ENCODE measurements at regions not wholly inside any gene's neighbourhood (a gene's known extent, or its start where the extent isn't known, plus 50 kb on each side); places are given as distances from the start of the nearest gene placed in this dataset.
"Not testable (repeated sequence)": the region's sequence is repeated elsewhere in the genome, so short reads cannot be mapped to it uniquely, and the experiment has no call there.

- Histone ChIP-seq H3K4me3 (ENCODE audit: low read depth in 1 of 2, low read length in 2 of 2) (no peak overlapping the region), H3K27me3 (ENCODE audit: control insufficient read depth in 1 of 2, insufficient read depth in 2 of 2, low read length in 2 of 2) (no peaks in the 10 kb centered on the region), H3K9me3 (ENCODE audit: low read length) (no peaks in the 10 kb centered on the region), H3K36me3 (ENCODE audit: insufficient read depth, low read length) (no peaks in the 10 kb centered on the region), H3K9ac (ENCODE audit: low read length) (no peak overlapping the region), H3K27ac (ENCODE audit: low read depth, low read length) (no peak overlapping the region), H3K4me1 (ENCODE audit: insufficient read depth, low read length) (peaks cover 12% of the 10 kb centered on the region)
These were observed 84.7 kb upstream of the RAPGEF2 start for GRCh38 chr4:159018062-159018629.

GRCh38 chr4:159019356-159019755 is 83.5 kb upstream of the RAPGEF2 start:
- Histone ChIP-seq H3K27me3 (ENCODE audit: control insufficient read depth in 1 of 2, insufficient read depth in 2 of 2, low read length in 2 of 2) (no peaks in the 10 kb centered on the region), H3K27ac (ENCODE audit: low read depth, low read length) (no peak overlapping the region), H3K4me3 (ENCODE audit: low read depth in 1 of 2, low read length in 2 of 2) (no peak overlapping the region), H3K36me3 (ENCODE audit: insufficient read depth, low read length) (no peaks in the 10 kb centered on the region), H3K4me1 (ENCODE audit: insufficient read depth, low read length) (peaks cover 24% of the 10 kb centered on the region), H3K9ac (ENCODE audit: low read length) (no peak overlapping the region), H3K9me3 (ENCODE audit: low read length) (no peaks in the 10 kb centered on the region)

- Histone ChIP-seq H3K27me3 (ENCODE audit: control insufficient read depth in 1 of 2, insufficient read depth in 2 of 2, low read length in 2 of 2) (no peaks in the 10 kb centered on the region), H3K36me3 (ENCODE audit: insufficient read depth, low read length) (no peaks in the 10 kb centered on the region), H3K27ac (ENCODE audit: low read depth, low read length) (peak overlapping the region; percentile 40), H3K9ac (ENCODE audit: low read length) (no peak overlapping the region), H3K4me1 (ENCODE audit: insufficient read depth, low read length) (peaks cover 29% of the 10 kb centered on the region), H3K9me3 (ENCODE audit: low read length) (no peaks in the 10 kb centered on the region), H3K4me3 (ENCODE audit: low read depth in 1 of 2, low read length in 2 of 2) (no peak overlapping the region)
These were observed 81.1 kb upstream of the RAPGEF2 start for GRCh38 chr4:159021597-159022385.

- H3K27me3 ChIP-seq (ENCODE audit: control insufficient read depth in 1 of 2, insufficient read depth in 2 of 2, low read length in 2 of 2): no peaks in the 10 kb centered on the region
- peaks cover 29% of the 10 kb centered on the region for H3K4me1 ChIP-seq (ENCODE audit: insufficient read depth, low read length)
- H3K36me3 ChIP-seq (ENCODE audit: insufficient read depth, low read length): no peaks in the 10 kb centered on the region
- H3K27ac ChIP-seq (ENCODE audit: low read depth, low read length): peak overlapping the region; percentile 12
- H3K9ac ChIP-seq (ENCODE audit: low read length): no peak overlapping the region
- no peak overlapping the region for H3K4me3 ChIP-seq (ENCODE audit: low read depth in 1 of 2, low read length in 2 of 2)
- H3K9me3 ChIP-seq (ENCODE audit: low read length): no peaks in the 10 kb centered on the region
These were observed 79.1 kb upstream of the RAPGEF2 start for GRCh38 chr4:159023741-159024140.

GRCh38 chr4:159024266-159024665 is 78.6 kb upstream of the RAPGEF2 start:
- Histone ChIP-seq H3K36me3 (ENCODE audit: insufficient read depth, low read length) (no peaks in the 10 kb centered on the region), H3K9ac (ENCODE audit: low read length) (no peak overlapping the region), H3K4me1 (ENCODE audit: insufficient read depth, low read length) (peaks cover 29% of the 10 kb centered on the region), H3K27me3 (ENCODE audit: control insufficient read depth in 1 of 2, insufficient read depth in 2 of 2, low read length in 2 of 2) (no peaks in the 10 kb centered on the region), H3K9me3 (ENCODE audit: low read length) (no peaks in the 10 kb centered on the region), H3K27ac (ENCODE audit: low read depth, low read length) (no peak overlapping the region), H3K4me3 (ENCODE audit: low read depth in 1 of 2, low read length in 2 of 2) (no peak overlapping the region)

- H3K9me3 ChIP-seq (ENCODE audit: low read length): no peaks in the 10 kb centered on the region
- peak overlapping the region; percentile 14 for H3K27ac ChIP-seq (ENCODE audit: low read depth, low read length)
- no peaks in the 10 kb centered on the region for H3K27me3 ChIP-seq (ENCODE audit: control insufficient read depth in 1 of 2, insufficient read depth in 2 of 2, low read length in 2 of 2)
- H3K4me1 ChIP-seq (ENCODE audit: insufficient read depth, low read length): peaks cover 29% of the 10 kb centered on the region
- H3K9ac ChIP-seq (ENCODE audit: low read length): no peak overlapping the region
- H3K4me3 ChIP-seq (ENCODE audit: low read depth in 1 of 2, low read length in 2 of 2): no peak overlapping the region
- H3K36me3 ChIP-seq (ENCODE audit: insufficient read depth, low read length): no peaks in the 10 kb centered on the region
These were observed 78.1 kb upstream of the RAPGEF2 start for GRCh38 chr4:159024828-159025227.

- Histone ChIP-seq H3K4me1 (ENCODE audit: insufficient read depth, low read length) (peaks cover 26% of the 10 kb centered on the region), H3K9ac (ENCODE audit: low read length) (no peak overlapping the region), H3K36me3 (ENCODE audit: insufficient read depth, low read length) (no peaks in the 10 kb centered on the region), H3K27me3 (ENCODE audit: control insufficient read depth in 1 of 2, insufficient read depth in 2 of 2, low read length in 2 of 2) (no peaks in the 10 kb centered on the region), H3K4me3 (ENCODE audit: low read depth in 1 of 2, low read length in 2 of 2) (no peak overlapping the region), H3K9me3 (ENCODE audit: low read length) (no peaks in the 10 kb centered on the region), H3K27ac (ENCODE audit: low read depth, low read length) (no peak overlapping the region)
These were observed 76.5 kb upstream of the RAPGEF2 start for GRCh38 chr4:159026329-159026728.

GRCh38 chr4:159027535-159027934 is 75.3 kb upstream of the RAPGEF2 start:
- Histone ChIP-seq H3K27me3 (ENCODE audit: control insufficient read depth in 1 of 2, insufficient read depth in 2 of 2, low read length in 2 of 2) (no peaks in the 10 kb centered on the region), H3K4me1 (ENCODE audit: insufficient read depth, low read length) (peaks cover 19% of the 10 kb centered on the region), H3K9ac (ENCODE audit: low read length) (no peak overlapping the region), H3K9me3 (ENCODE audit: low read length) (no peaks in the 10 kb centered on the region), H3K27ac (ENCODE audit: low read depth, low read length) (no peak overlapping the region), H3K36me3 (ENCODE audit: insufficient read depth, low read length) (no peaks in the 10 kb centered on the region), H3K4me3 (ENCODE audit: low read depth in 1 of 2, low read length in 2 of 2) (no peak overlapping the region)

GRCh38 chr4:159029481-159029880 is 73.4 kb upstream of the RAPGEF2 start:
- Histone ChIP-seq H3K4me1 (ENCODE audit: insufficient read depth, low read length) (peaks cover 3% of the 10 kb centered on the region), H3K9me3 (ENCODE audit: low read length) (no peaks in the 10 kb centered on the region), H3K9ac (ENCODE audit: low read length) (no peak overlapping the region), H3K27me3 (ENCODE audit: control insufficient read depth in 1 of 2, insufficient read depth in 2 of 2, low read length in 2 of 2) (no peaks in the 10 kb centered on the region), H3K36me3 (ENCODE audit: insufficient read depth, low read length) (no peaks in the 10 kb centered on the region), H3K4me3 (ENCODE audit: low read depth in 1 of 2, low read length in 2 of 2) (no peak overlapping the region), H3K27ac (ENCODE audit: low read depth, low read length) (no peak overlapping the region)

- not testable (repeated sequence) for H3K9me3 ChIP-seq (ENCODE audit: low read length); H3K27ac ChIP-seq (ENCODE audit: low read depth, low read length); H3K36me3 ChIP-seq (ENCODE audit: insufficient read depth, low read length); H3K27me3 ChIP-seq (ENCODE audit: control insufficient read depth in 1 of 2, insufficient read depth in 2 of 2, low read length in 2 of 2); H3K4me1 ChIP-seq (ENCODE audit: insufficient read depth, low read length); H3K9ac ChIP-seq (ENCODE audit: low read length); H3K4me3 ChIP-seq (ENCODE audit: low read depth in 1 of 2, low read length in 2 of 2)
These were observed 72.6 kb upstream of the RAPGEF2 start for GRCh38 chr4:159030297-159030696.

GRCh38 chr4:159035570-159035969 is 67.3 kb upstream of the RAPGEF2 start:
- H3K4me1 ChIP-seq (ENCODE audit: insufficient read depth, low read length): no peaks in the 10 kb centered on the region
- H3K9me3 ChIP-seq (ENCODE audit: low read length): no peaks in the 10 kb centered on the region
- H3K4me3 ChIP-seq (ENCODE audit: low read depth in 1 of 2, low read length in 2 of 2): no peak overlapping the region
- H3K27me3 ChIP-seq (ENCODE audit: control insufficient read depth in 1 of 2, insufficient read depth in 2 of 2, low read length in 2 of 2): no peaks in the 10 kb centered on the region
- no peak overlapping the region for H3K27ac ChIP-seq (ENCODE audit: low read depth, low read length)
- no peaks in the 10 kb centered on the region for H3K36me3 ChIP-seq (ENCODE audit: insufficient read depth, low read length)
- H3K9ac ChIP-seq (ENCODE audit: low read length): no peak overlapping the region

GRCh38 chr4:159038536-159038935 is 64.3 kb upstream of the RAPGEF2 start:
- no peak overlapping the region for H3K4me3 ChIP-seq (ENCODE audit: low read depth in 1 of 2, low read length in 2 of 2)
- no peaks in the 10 kb centered on the region for H3K27me3 ChIP-seq (ENCODE audit: control insufficient read depth in 1 of 2, insufficient read depth in 2 of 2, low read length in 2 of 2)
- no peaks in the 10 kb centered on the region for H3K9me3 ChIP-seq (ENCODE audit: low read length)
- H3K36me3 ChIP-seq (ENCODE audit: insufficient read depth, low read length): no peaks in the 10 kb centered on the region
- H3K9ac ChIP-seq (ENCODE audit: low read length): no peak overlapping the region
- H3K4me1 ChIP-seq (ENCODE audit: insufficient read depth, low read length): no peaks in the 10 kb centered on the region
- no peak overlapping the region for H3K27ac ChIP-seq (ENCODE audit: low read depth, low read length)
